GM12878 (cell line): ENCODE measurements at regions not wholly inside any gene's neighbourhood (a gene's known extent, or its start where the extent isn't known, plus 50 kb on each side); places are given as distances from the start of the nearest gene placed in this dataset.

Experiments
- ATAC-seq: fragments of 200-7000 bp; cut with Tn5 transposase; 3 replicates; pipeline ENCODE4 v1.9.1; 2020; ENCODE audit warnings: mild to moderate bottlenecking, moderate library complexity
- BruUV-seq: library from RNA; stranded (reverse); fragments of 400-500 nt; replicated peaks from 2 replicates; lab custom pipeline; 2021; lab: Mats Ljungman, UMichigan
- CTCF ChIA-PET: fragments of 300-600 bp; sonication (Branson Sonifier 250); formaldehyde crosslinking; extraction: SDS; loops from one replicate; lab custom pipeline; 2021; ENCODE audit warnings: inconsistent platforms; lab: Yijun Ruan, JAX
- POLR2A ChIA-PET: fragments of 350-600 bp; formaldehyde crosslinking; extraction: SDS; loops from one replicate; lab custom pipeline; 2021; ENCODE audit warnings: inconsistent platforms; lab: Charles Lee
- RAD21 ChIA-PET: fragments of 300-600 bp; sonication (Branson Sonifier 250); formaldehyde crosslinking; loops from one replicate; lab custom pipeline; 2023; ENCODE audit warnings: antibody characterized with exemption; ENCODE audit not compliant: unreplicated experiment; lab: Charles Lee
- SMC1A ChIA-PET: fragments of 300-600 bp; sonication (Branson Sonifier 250); formaldehyde crosslinking; loops from one replicate; lab custom pipeline; 2023; ENCODE audit not compliant: unreplicated experiment, uncharacterized antibody; lab: Charles Lee
- DNase-seq: peaks from one replicate; pipeline ENCODE4 v3.0.0-alpha.2; 2011; ENCODE audit warnings: low read depth, low spot score
- FAIRE-seq: peaks from 3 replicates; lab custom pipeline; 2011; peaks lifted over from hg19 to GRCh38; lab: Jason Lieb, UNC
- H2AFZ ChIP-seq: 2 replicates; pipeline ENCODE4 v1.6.0; 2011; ENCODE audit warnings: low read depth, low read length, control low read depth; ENCODE audit not compliant: control insufficient read depth
- H3K27ac ChIP-seq: 2 replicates; pipeline ENCODE4 v1.5.1; 2011; ENCODE audit warnings: control low read depth; ENCODE audit not compliant: control insufficient read depth, insufficient read depth
- H3K27me3 ChIP-seq, 2 experiments: replicated peaks in 1 of 2; 2 replicates each; pipeline versions ENCODE4 v1.6.0 to v1.6.1; 2011; ENCODE audit warnings: low read length in 1 of 2; ENCODE audit not compliant: control insufficient read depth in 2 of 2, insufficient read depth in 2 of 2
- H3K36me3 ChIP-seq, 2 experiments: 2 replicates each; pipeline ENCODE4 v1.5.1; 2011; ENCODE audit warnings: low read length in 1 of 2; ENCODE audit not compliant: control insufficient read depth in 2 of 2, insufficient read depth in 2 of 2
- H3K4me1 ChIP-seq: 2 replicates; pipeline ENCODE4 v1.6.1; 2011; ENCODE audit warnings: mild to moderate bottlenecking, low read length, moderate library complexity, mixed read lengths; ENCODE audit not compliant: control insufficient read depth, insufficient read depth
- H3K4me2 ChIP-seq: 2 replicates; pipeline ENCODE4 v1.6.0; 2011; ENCODE audit warnings: control low read depth; ENCODE audit not compliant: control insufficient read depth, insufficient read depth
- H3K4me3 ChIP-seq: fragments of 200-600 bp; sonication (generic); 2 replicates; pipeline ENCODE4 v1.5.1; 2016
- H3K79me2 ChIP-seq: 2 replicates; pipeline ENCODE4 v1.6.0; 2011; ENCODE audit warnings: low read length; ENCODE audit not compliant: control insufficient read depth, insufficient read depth
- H3K9ac ChIP-seq: 2 replicates; pipeline ENCODE4 v1.8.0; 2011; ENCODE audit warnings: low read length, control low read depth, mixed read lengths; ENCODE audit not compliant: control insufficient read depth, insufficient read depth
- H3K9me3 ChIP-seq: replicated peaks from 3 replicates; pipeline ENCODE4 v1.5.1; 2011; ENCODE audit warnings: mild to moderate bottlenecking, low read length; ENCODE audit not compliant: control insufficient read depth, insufficient read depth
- H4K20me1 ChIP-seq: 2 replicates; pipeline ENCODE4 v1.6.0; 2011; ENCODE audit not compliant: control insufficient read depth, insufficient read depth
- BHLHE40 ChIP-seq, 2 experiments: fragments of 450-650 bp in 1 of 2; IDR thresholded peaks; 2 replicates each; pipeline ENCODE4 v1.6.1; 2011 to 2017; ENCODE audit warnings: low read depth in 2 of 2, borderline replicate concordance in 1 of 2, improper control_type of control experiment in 1 of 2, low read length in 1 of 2, mild to moderate bottlenecking in 1 of 2
- CBX3 ChIP-seq: fragments of 200-600 bp; sonication (generic); IDR thresholded peaks from 2 replicates; pipeline ENCODE4 v1.6.1; 2016; ENCODE audit warnings: low read depth, borderline replicate concordance
- ESRRA ChIP-seq: IDR thresholded peaks from 2 replicates; pipeline ENCODE4 v1.6.1; 2012; ENCODE audit warnings: mild to moderate bottlenecking, low read length, improper control_type of control experiment
- HDAC2 ChIP-seq: fragments of 200-600 bp; sonication (generic); IDR thresholded peaks from 2 replicates; pipeline ENCODE4 v1.6.1; 2017
- MYC ChIP-seq: IDR thresholded peaks from 2 replicates; pipeline ENCODE4 v1.6.1; 2011; ENCODE audit warnings: mild to moderate bottlenecking, low read length, moderate library complexity, inconsistent platforms; ENCODE audit not compliant: insufficient read depth, insufficient replicate concordance, insufficient read length, severe bottlenecking
- POU2F2 ChIP-seq: IDR thresholded peaks from 3 replicates; pipeline ENCODE4 v1.6.1; 2011; ENCODE audit warnings: low read depth, mild to moderate bottlenecking, low read length, borderline replicate concordance
- REST ChIP-seq: IDR thresholded peaks from 2 replicates; pipeline ENCODE4 v1.6.1; 2012; ENCODE audit warnings: mild to moderate bottlenecking, low read depth, low read length
- SUPT20H ChIP-seq: IDR thresholded peaks from 2 replicates; pipeline ENCODE4 v1.6.1; 2011; ENCODE audit warnings: low read depth, mild to moderate bottlenecking, low read length, moderate library complexity, borderline replicate concordance; ENCODE audit not compliant: control insufficient read depth
- TAF1 ChIP-seq: IDR thresholded peaks from 2 replicates; pipeline ENCODE4 v1.6.1; 2011; ENCODE audit warnings: mild to moderate bottlenecking, low read depth, low read length, borderline replicate concordance
- ZNF622 ChIP-seq: fragments of 450-650 bp; IDR thresholded peaks from 2 replicates; pipeline ENCODE4 v1.6.1; 2017; ENCODE audit warnings: mild to moderate bottlenecking, inconsistent platforms
- WGBS: methylation state at CpG from one replicate; pipeline ENCODE4 v1.1.6; 2016; ENCODE audit warnings: low lambda C conversion rate; ENCODE audit not compliant: insufficient replicate concordance, insufficient coverage; ENCODE audit errors: missing lambda C conversion rate; 5-methylcytosine and 5-hydroxymethylcytosine counted together
- in situ Hi-C: fragments of 300-500 bp; cut with MboI; formaldehyde crosslinking; loops from 9 replicates; pipeline ENCODE4 v1.14.3; 2018; ENCODE audit warnings: mixed read lengths
- intact Hi-C: fragments of 100-400 bp; cut with micrococcal nuclease; formaldehyde crosslinking; loops from one replicate; pipeline ENCODE4 v1.14.2; 2022; ENCODE audit not compliant: unreplicated experiment
- TF ChIP-seq, protein P1 (sequence below): fragments of 450-650 bp; IDR thresholded peaks from 2 replicates; pipeline ENCODE4 v1.6.1; 2017; ENCODE audit warnings: mild to moderate bottlenecking, moderate library complexity

- no peaks in the 10 kb centered on the region; a peak in 1 of 4 replicates for H3K27me3 ChIP-seq
- 16% methylated on average over 4 of the region's 4 CpGs for WGBS
- in situ Hi-C loops: no loop called here
These were observed 119.2 kb upstream of the PCBD1 start for GRCh38 chr10:71007516-71007915.

DNA sequence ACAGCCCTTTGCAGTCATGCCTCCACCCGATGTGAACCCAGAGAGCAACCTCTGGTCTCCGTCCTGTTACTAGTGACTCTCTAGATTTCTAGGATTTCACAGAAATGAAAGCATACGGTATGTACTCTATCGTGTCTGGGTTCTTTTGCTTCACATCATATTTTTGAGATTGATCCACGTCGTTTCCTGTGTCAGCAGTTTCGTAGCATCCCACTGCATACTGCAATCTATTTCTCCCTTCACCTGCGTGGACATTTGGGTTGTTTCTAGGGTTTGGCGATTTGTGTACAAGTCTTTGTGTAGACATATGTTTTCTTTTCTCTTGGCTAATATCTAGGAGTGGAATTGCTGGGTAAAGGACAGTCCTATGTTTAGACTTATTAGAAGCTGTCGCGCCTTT is 119.8 kb upstream of the PCBD1 start:
- Histone ChIP-seq H3K4me1 (no peaks in the 10 kb centered on the region), H3K36me3 (no peaks in the 10 kb centered on the region), H3K4me2 (no peak overlapping the region), H3K4me3 (no peak overlapping the region), H3K27ac (no peak overlapping the region), H3K27me3 (no peaks in the 10 kb centered on the region; a peak in 1 of 4 replicates), H3K9me3 (no peaks in the 10 kb centered on the region), H2AFZ (no peak overlapping the region), H3K9ac (no peak overlapping the region), H4K20me1 (no peaks in the 10 kb centered on the region), H3K79me2 (no peaks in the 10 kb centered on the region)
- no peak for ATAC-seq
- POLR2A ChIA-PET: no interaction called here
- WGBS: 45% methylated on average over 11 of the region's 11 CpGs
- DNase-seq: no peak
- no peak for FAIRE-seq
- SMC1A ChIA-PET: no interaction called here
- intact Hi-C loops: no loop called here
- in situ Hi-C loops: no loop called here
- no TSS peak for BruUV-seq
- RAD21 ChIA-PET: no interaction called here
- CTCF ChIA-PET: no interaction called here
- TF ChIP-seq BHLHE40 (IDR thresholded peaks at IDR 0.05; ENCODE audit: borderline replicate concordance in 1 of 2, low read depth in 2 of 2, low read length in 1 of 2) (no peak), SUPT20H (no peak), POU2F2 (no peak), TAF1 (no peak), MYC (no peak), ZNF622 (no peak), HDAC2 (no peak), ESRRA (no peak), REST (no peak)
- TF ChIP-seq, protein P1, sequence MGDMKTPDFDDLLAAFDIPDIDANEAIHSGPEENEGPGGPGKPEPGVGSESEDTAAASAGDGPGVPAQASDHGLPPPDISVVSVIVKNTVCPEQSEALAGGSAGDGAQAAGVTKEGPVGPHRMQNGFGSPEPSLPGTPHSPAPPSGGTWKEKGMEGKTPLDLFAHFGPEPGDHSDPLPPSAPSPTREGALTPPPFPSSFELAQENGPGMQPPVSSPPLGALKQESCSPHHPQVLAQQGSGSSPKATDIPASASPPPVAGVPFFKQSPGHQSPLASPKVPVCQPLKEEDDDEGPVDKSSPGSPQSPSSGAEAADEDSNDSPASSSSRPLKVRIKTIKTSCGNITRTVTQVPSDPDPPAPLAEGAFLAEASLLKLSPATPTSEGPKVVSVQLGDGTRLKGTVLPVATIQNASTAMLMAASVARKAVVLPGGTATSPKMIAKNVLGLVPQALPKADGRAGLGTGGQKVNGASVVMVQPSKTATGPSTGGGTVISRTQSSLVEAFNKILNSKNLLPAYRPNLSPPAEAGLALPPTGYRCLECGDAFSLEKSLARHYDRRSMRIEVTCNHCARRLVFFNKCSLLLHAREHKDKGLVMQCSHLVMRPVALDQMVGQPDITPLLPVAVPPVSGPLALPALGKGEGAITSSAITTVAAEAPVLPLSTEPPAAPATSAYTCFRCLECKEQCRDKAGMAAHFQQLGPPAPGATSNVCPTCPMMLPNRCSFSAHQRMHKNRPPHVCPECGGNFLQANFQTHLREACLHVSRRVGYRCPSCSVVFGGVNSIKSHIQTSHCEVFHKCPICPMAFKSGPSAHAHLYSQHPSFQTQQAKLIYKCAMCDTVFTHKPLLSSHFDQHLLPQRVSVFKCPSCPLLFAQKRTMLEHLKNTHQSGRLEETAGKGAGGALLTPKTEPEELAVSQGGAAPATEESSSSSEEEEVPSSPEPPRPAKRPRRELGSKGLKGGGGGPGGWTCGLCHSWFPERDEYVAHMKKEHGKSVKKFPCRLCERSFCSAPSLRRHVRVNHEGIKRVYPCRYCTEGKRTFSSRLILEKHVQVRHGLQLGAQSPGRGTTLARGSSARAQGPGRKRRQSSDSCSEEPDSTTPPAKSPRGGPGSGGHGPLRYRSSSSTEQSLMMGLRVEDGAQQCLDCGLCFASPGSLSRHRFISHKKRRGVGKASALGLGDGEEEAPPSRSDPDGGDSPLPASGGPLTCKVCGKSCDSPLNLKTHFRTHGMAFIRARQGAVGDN: no peak

More at GRCh38 chr10:71007516-71007915, 119.2 kb upstream of the PCBD1 start:
- H3K9me3 ChIP-seq: no peaks in the 10 kb centered on the region
- H4K20me1 ChIP-seq: no peaks in the 10 kb centered on the region
- no peak for DNase-seq
- intact Hi-C loops: no loop called here
- H3K4me2 ChIP-seq: no peak overlapping the region
- POLR2A ChIA-PET: no interaction called here
- CTCF ChIA-PET: no interaction called here
- RAD21 ChIA-PET: no interaction called here
- TF ChIP-seq CBX3: no peak
- TF ChIP-seq, all 136 proteins: peak for 0
- no peak for ATAC-seq
- no peaks in the 10 kb centered on the region for H3K4me1 ChIP-seq
- H3K36me3 ChIP-seq: no peaks in the 10 kb centered on the region
- no TSS peak for BruUV-seq
- SMC1A ChIA-PET: no interaction called here
- H3K9ac ChIP-seq: no peak overlapping the region
- FAIRE-seq: no peak
- no peak overlapping the region for H3K27ac ChIP-seq
- no peak overlapping the region for H2AFZ ChIP-seq
- no peak overlapping the region for H3K4me3 ChIP-seq
- H3K79me2 ChIP-seq: no peaks in the 10 kb centered on the region
